HCT116 (cell line): ENCODE measurements at regions not wholly inside any gene's neighbourhood (a gene's known extent, or its start where the extent isn't known, plus 50 kb on each side); places are given as distances from the start of the nearest gene placed in this dataset.

Source experiments
- ATAC-seq: fragments of 200-7000 bp; cut with Tn5 transposase; 2 replicates; pipeline ENCODE4 v1.9.1; 2020; ENCODE audit warnings: mild to moderate bottlenecking, moderate library complexity
- BruUV-seq: library from RNA; stranded (reverse); fragments of 400-500 nt; replicated peaks from 2 replicates; lab custom pipeline; 2021; lab: Mats Ljungman, UMichigan
- CTCF ChIA-PET: fragments of 300-600 bp; sonication (Branson Sonifier 250); formaldehyde crosslinking; loops from one replicate; lab custom pipeline; 2021; ENCODE audit warnings: antibody characterized with exemption; lab: Charles Lee
- POLR2A ChIA-PET: fragments of 300-600, 350-600 bp; sonication (Branson Sonifier 250); formaldehyde crosslinking; loops from one replicate; lab custom pipeline; 2021; ENCODE audit warnings: antibody characterized with exemption; lab: Charles Lee
- RAD21 ChIA-PET, 2 experiments: fragments of 300-600 bp; sonication (Branson Sonifier 250); formaldehyde crosslinking; loops; one replicate each; lab custom pipeline; 2023; ENCODE audit warnings: low total read pairs in 2 of 2; ENCODE audit not compliant: uncharacterized antibody in 2 of 2, unreplicated experiment in 2 of 2, low non-redundant PET in 1 of 2; lab: Charles Lee
- DNase-seq: peaks from one replicate; pipeline ENCODE4 v3.0.0-alpha.2; 2010; ENCODE audit warnings: low read depth, low spot score
- H2AFZ ChIP-seq: fragments of 200-600 bp; shearing (Covaris generic), sonication (generic); 2 replicates; pipeline ENCODE4 v1.6.1; 2017; ENCODE audit warnings: low read depth, mixed run types, mixed read lengths, antibody characterized with exemption, low read length; ENCODE audit not compliant: poor library complexity, severe bottlenecking
- H3K27ac ChIP-seq: 2 replicates; pipeline ENCODE4 v1.5.1; 2012; ENCODE audit warnings: low read depth, low read length
- H3K27me3 ChIP-seq: fragments of 200-600 bp; sonication (generic); 2 replicates; pipeline ENCODE4 v1.6.1; 2016; ENCODE audit warnings: mixed run types, low read length, mixed read lengths; ENCODE audit not compliant: insufficient read depth
- H3K36me3 ChIP-seq, 2 experiments: fragments of 200-500 bp in 1 of 2; fragments of 200-600 bp in 1 of 2; sonication (Bioruptor generic) in 1 of 2; sonication (generic) in 1 of 2; 2 replicates each; pipeline versions ENCODE4 v1.5.1 to v1.6.1; 2014 to 2016; ENCODE audit warnings: low read length in 2 of 2, inconsistent platforms in 1 of 2, mixed read lengths in 1 of 2, mixed run types in 1 of 2; ENCODE audit not compliant: insufficient read depth in 2 of 2, control insufficient read depth in 1 of 2
- H3K4me1 ChIP-seq, 2 experiments: fragments of 200-600 bp in 1 of 2; sonication (generic) in 1 of 2; 2 replicates each; pipeline versions ENCODE4 v1.5.1 to v1.6.1; 2012 to 2017; ENCODE audit warnings: low read length in 2 of 2, inconsistent platforms in 1 of 2, mild to moderate bottlenecking in 1 of 2, mixed read lengths in 1 of 2, mixed run types in 1 of 2, moderate library complexity in 1 of 2; ENCODE audit not compliant: insufficient read depth in 2 of 2, control insufficient read depth in 1 of 2
- H3K4me2 ChIP-seq: fragments of 200-600 bp; sonication (generic); 2 replicates; pipeline ENCODE4 v1.6.1; 2017; ENCODE audit warnings: mixed run types, low read length, mixed read lengths
- H3K4me3 ChIP-seq, 2 experiments: fragments of 200-600 bp in 1 of 2; sonication (generic) in 1 of 2; replicated peaks in 1 of 2; 2 replicates each; pipeline ENCODE4 v1.5.1; 2011 to 2016; ENCODE audit warnings: low read length in 2 of 2, control low read depth in 1 of 2, low read depth in 1 of 2, mild to moderate bottlenecking in 1 of 2, mixed read lengths in 1 of 2, mixed run types in 1 of 2
- H3K79me2 ChIP-seq: fragments of 200-600 bp; sonication (generic); 2 replicates; pipeline ENCODE4 v1.6.1; 2017; ENCODE audit warnings: mild to moderate bottlenecking, mixed run types, low read length, moderate library complexity, mixed read lengths; ENCODE audit not compliant: insufficient read depth
- H3K9ac ChIP-seq: fragments of 200-600 bp; sonication (generic); 2 replicates; pipeline ENCODE4 v1.6.1; 2016; ENCODE audit warnings: low read length, mixed read lengths
- H3K9me2 ChIP-seq: fragments of 200-600 bp; sonication (generic), shearing (Covaris generic); 2 replicates; pipeline ENCODE4 v1.6.1; 2017; ENCODE audit warnings: mixed run types, mild to moderate bottlenecking, moderate library complexity; ENCODE audit not compliant: insufficient read depth
- H3K9me3 ChIP-seq, 2 experiments: fragments of 200-500 bp in 1 of 2; fragments of 200-600 bp in 1 of 2; sonication (Bioruptor generic) in 1 of 2; sonication (generic) in 1 of 2; 2 replicates each; pipeline ENCODE4 v1.6.1; 2014 to 2017; ENCODE audit warnings: low read length in 2 of 2, mixed read lengths in 2 of 2, inconsistent platforms in 1 of 2, low read depth in 1 of 2, mild to moderate bottlenecking in 1 of 2, mixed run types in 1 of 2, moderate library complexity in 1 of 2; ENCODE audit not compliant: control insufficient read depth in 1 of 2, insufficient read depth in 1 of 2
- H4K20me1 ChIP-seq: fragments of 200-600 bp; sonication (generic), shearing (Covaris generic); 2 replicates; pipeline ENCODE4 v1.6.1; 2017; ENCODE audit warnings: mixed run types, mild to moderate bottlenecking, moderate library complexity; ENCODE audit not compliant: insufficient read depth
- CBX3 ChIP-seq: IDR thresholded peaks from 2 replicates; pipeline ENCODE4 v1.6.1; 2012; ENCODE audit warnings: low read depth
- CEBPB ChIP-seq: IDR thresholded peaks from 2 replicates; pipeline ENCODE4 v1.6.1; 2012; ENCODE audit warnings: low read depth
- EGR1 ChIP-seq: IDR thresholded peaks from 2 replicates; pipeline ENCODE4 v1.6.1; 2012; ENCODE audit warnings: low read depth
- ELF1 ChIP-seq: IDR thresholded peaks from 2 replicates; pipeline ENCODE4 v1.6.1; 2012; ENCODE audit warnings: low read depth, borderline replicate concordance
- EZH2 ChIP-seq: fragments of 200-600 bp; sonication (generic); IDR thresholded peaks from 2 replicates; pipeline ENCODE4 v1.6.1; 2017; ENCODE audit warnings: antibody characterized with exemption, mixed run types
- FOSL1 ChIP-seq: IDR thresholded peaks from 2 replicates; pipeline ENCODE4 v1.6.1; 2012; ENCODE audit warnings: low read depth
- POLR2A ChIP-seq: IDR thresholded peaks from 2 replicates; pipeline ENCODE4 v1.7.0; 2011; ENCODE audit warnings: borderline replicate concordance; ENCODE audit not compliant: insufficient read depth, insufficient read length; ENCODE audit errors: extremely low read depth
- POLR2AphosphoS5 ChIP-seq: IDR thresholded peaks from 2 replicates; pipeline ENCODE4 v1.6.1; 2011; ENCODE audit warnings: mild to moderate bottlenecking, low read depth, low read length, moderate library complexity
- RAD21 ChIP-seq: IDR thresholded peaks from 2 replicates; pipeline ENCODE4 v1.6.1; 2012; ENCODE audit warnings: low read depth, mild to moderate bottlenecking
- SIN3A ChIP-seq: IDR thresholded peaks from 2 replicates; pipeline ENCODE4 v1.6.1; 2012; ENCODE audit warnings: low read depth
- SRF ChIP-seq: IDR thresholded peaks from 2 replicates; pipeline ENCODE4 v1.6.1; 2012; ENCODE audit warnings: low read depth
- TCF7L2 ChIP-seq: IDR thresholded peaks from 2 replicates; pipeline ENCODE4 v1.7.0; 2011; ENCODE audit warnings: borderline replicate concordance, inconsistent platforms; ENCODE audit not compliant: insufficient read depth, insufficient read length; ENCODE audit errors: extremely low read depth
- YY1 ChIP-seq: IDR thresholded peaks from 2 replicates; pipeline ENCODE4 v1.6.1; 2011; ENCODE audit warnings: low read length, low read depth, moderate library complexity, mild to moderate bottlenecking; ENCODE audit not compliant: insufficient replicate concordance; ENCODE audit errors: extremely low read depth
- ZBTB33 ChIP-seq: IDR thresholded peaks from 2 replicates; pipeline ENCODE4 v1.6.1; 2011; ENCODE audit warnings: mild to moderate bottlenecking, low read length, moderate library complexity; ENCODE audit not compliant: insufficient replicate concordance; ENCODE audit errors: extremely low read depth
- ZFX ChIP-seq: fragments of 450-650 bp; IDR thresholded peaks from 2 replicates; pipeline ENCODE4 v1.6.1; 2017
- ZNF274 ChIP-seq: fragments of 200-500 bp; sonication (Bioruptor generic); IDR thresholded peaks from 2 replicates; pipeline ENCODE4 v1.6.1; 2014; ENCODE audit warnings: mild to moderate bottlenecking, low read depth, low read length, inconsistent platforms
- intact Hi-C: fragments of 100-400 bp; cut with micrococcal nuclease; formaldehyde crosslinking; loops from 2 replicates; pipeline ENCODE4 v1.10.0; 2022
- TF ChIP-seq, protein P1 (sequence below): IDR thresholded peaks from 2 replicates; pipeline ENCODE4 v1.6.1; 2012; ENCODE audit warnings: low read depth
- TF ChIP-seq, protein P2 (sequence below), 3 experiments: fragments of 200-600 bp in 1 of 3; sonication (generic) in 1 of 3; IDR thresholded peaks in 2 of 3; conservative IDR thresholded peaks in 1 of 3; 2 replicates each; pipeline ENCODE4 v1.5.1; 2012 to 2017; ENCODE audit warnings: low read depth in 2 of 3, low read length in 2 of 3, antibody characterized with exemption in 1 of 3, borderline replicate concordance in 1 of 3, control low read depth in 1 of 3, mild to moderate bottlenecking in 1 of 3, mixed read lengths in 1 of 3, mixed run types in 1 of 3, moderate library complexity in 1 of 3; ENCODE audit not compliant: insufficient read depth in 1 of 3

DNA sequence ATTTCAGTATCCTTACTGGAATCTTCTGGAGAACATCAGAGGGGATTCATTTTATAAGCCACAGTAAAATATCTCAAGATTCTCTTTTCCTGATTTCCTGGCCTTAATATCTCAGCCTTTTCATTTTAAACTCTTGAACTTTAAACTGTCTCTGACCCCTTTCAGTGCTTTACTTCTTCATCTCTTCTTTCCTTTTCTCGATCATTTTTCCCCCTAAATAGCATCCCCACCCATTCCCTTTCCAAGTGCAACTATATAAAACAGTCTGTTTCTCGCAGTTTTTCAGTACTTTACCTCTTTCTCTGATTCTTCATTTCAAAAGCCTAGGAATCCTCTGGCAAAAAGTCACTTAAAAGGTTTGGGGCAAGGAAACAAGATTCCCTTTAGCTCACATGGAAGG, 80.5 kb downstream of the PALM2AKAP2 start:
- DNase-seq (no peak), ATAC-seq (no peak)
- H3K79me2 ChIP-seq, result no peaks in the 10 kb centered on the region
- TF ChIP-seq ZFX (no peak), ELF1 (no peak), YY1 (no peak), SRF (no peak), SIN3A (no peak), FOSL1 (no peak), ZBTB33 (no peak), ZNF274 (no peak), EGR1 (no peak), RAD21 (no peak), EZH2 (no peak), CEBPB (no peak), CBX3 (no peak), POLR2A (no peak), TCF7L2 (no peak), POLR2AphosphoS5 (no peak)
- TF ChIP-seq, protein P1, sequence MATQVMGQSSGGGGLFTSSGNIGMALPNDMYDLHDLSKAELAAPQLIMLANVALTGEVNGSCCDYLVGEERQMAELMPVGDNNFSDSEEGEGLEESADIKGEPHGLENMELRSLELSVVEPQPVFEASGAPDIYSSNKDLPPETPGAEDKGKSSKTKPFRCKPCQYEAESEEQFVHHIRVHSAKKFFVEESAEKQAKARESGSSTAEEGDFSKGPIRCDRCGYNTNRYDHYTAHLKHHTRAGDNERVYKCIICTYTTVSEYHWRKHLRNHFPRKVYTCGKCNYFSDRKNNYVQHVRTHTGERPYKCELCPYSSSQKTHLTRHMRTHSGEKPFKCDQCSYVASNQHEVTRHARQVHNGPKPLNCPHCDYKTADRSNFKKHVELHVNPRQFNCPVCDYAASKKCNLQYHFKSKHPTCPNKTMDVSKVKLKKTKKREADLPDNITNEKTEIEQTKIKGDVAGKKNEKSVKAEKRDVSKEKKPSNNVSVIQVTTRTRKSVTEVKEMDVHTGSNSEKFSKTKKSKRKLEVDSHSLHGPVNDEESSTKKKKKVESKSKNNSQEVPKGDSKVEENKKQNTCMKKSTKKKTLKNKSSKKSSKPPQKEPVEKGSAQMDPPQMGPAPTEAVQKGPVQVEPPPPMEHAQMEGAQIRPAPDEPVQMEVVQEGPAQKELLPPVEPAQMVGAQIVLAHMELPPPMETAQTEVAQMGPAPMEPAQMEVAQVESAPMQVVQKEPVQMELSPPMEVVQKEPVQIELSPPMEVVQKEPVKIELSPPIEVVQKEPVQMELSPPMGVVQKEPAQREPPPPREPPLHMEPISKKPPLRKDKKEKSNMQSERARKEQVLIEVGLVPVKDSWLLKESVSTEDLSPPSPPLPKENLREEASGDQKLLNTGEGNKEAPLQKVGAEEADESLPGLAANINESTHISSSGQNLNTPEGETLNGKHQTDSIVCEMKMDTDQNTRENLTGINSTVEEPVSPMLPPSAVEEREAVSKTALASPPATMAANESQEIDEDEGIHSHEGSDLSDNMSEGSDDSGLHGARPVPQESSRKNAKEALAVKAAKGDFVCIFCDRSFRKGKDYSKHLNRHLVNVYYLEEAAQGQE, result no peak
- TF ChIP-seq, protein P2, sequence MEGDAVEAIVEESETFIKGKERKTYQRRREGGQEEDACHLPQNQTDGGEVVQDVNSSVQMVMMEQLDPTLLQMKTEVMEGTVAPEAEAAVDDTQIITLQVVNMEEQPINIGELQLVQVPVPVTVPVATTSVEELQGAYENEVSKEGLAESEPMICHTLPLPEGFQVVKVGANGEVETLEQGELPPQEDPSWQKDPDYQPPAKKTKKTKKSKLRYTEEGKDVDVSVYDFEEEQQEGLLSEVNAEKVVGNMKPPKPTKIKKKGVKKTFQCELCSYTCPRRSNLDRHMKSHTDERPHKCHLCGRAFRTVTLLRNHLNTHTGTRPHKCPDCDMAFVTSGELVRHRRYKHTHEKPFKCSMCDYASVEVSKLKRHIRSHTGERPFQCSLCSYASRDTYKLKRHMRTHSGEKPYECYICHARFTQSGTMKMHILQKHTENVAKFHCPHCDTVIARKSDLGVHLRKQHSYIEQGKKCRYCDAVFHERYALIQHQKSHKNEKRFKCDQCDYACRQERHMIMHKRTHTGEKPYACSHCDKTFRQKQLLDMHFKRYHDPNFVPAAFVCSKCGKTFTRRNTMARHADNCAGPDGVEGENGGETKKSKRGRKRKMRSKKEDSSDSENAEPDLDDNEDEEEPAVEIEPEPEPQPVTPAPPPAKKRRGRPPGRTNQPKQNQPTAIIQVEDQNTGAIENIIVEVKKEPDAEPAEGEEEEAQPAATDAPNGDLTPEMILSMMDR (IDR thresholded peaks at IDR 0.05 in 2 of 3, conservative IDR thresholded peaks at IDR 0.05 in 1 of 3; ENCODE audit: borderline replicate concordance in 1 of 3, insufficient read depth in 1 of 3, low read depth in 2 of 3, low read length in 2 of 3), result no peak
- H3K4me3 ChIP-seq, result no peak overlapping the region
- no peak overlapping the region for H3K4me2 ChIP-seq
- POLR2A ChIA-PET, result no interaction called here
- H3K9me3 ChIP-seq, result no peaks in the 10 kb centered on the region
- H3K27ac ChIP-seq, result no peak overlapping the region
- no peaks in the 10 kb centered on the region for H3K36me3 ChIP-seq
- H3K4me1 ChIP-seq, result peaks cover 0 to 7% of the 10 kb centered on the region in 2 experiments; a peak in 3 of 4 replicates
- CTCF ChIA-PET, result interaction anchor here (1.5 to 1.9 kb wide), 3 partner anchors 19 to 43 kb away, joined by 3 to 8 read pairs (median 4); no protein-coding TSS in a partner anchor
- intact Hi-C loops, result no loop called here
- RAD21 ChIA-PET, result no interaction called here
- H4K20me1 ChIP-seq, result no peaks in the 10 kb centered on the region
- no peak overlapping the region for H3K9ac ChIP-seq
- H3K9me2 ChIP-seq, result no peaks in the 10 kb centered on the region
- peaks cover 31% of the 10 kb centered on the region for H3K27me3 ChIP-seq
- BruUV-seq, result no TSS peak
- H2AFZ ChIP-seq, result no peak overlapping the region
